HTR-8/SVneo (cell line): ENCODE measurements at regions not wholly inside any gene's neighbourhood (a gene's known extent, or its start where the extent isn't known, plus 50 kb on each side); places are given as distances from the start of the nearest gene placed in this dataset.

Source experiments
- DNase-seq: peaks from one replicate; pipeline ENCODE4 v3.0.0; 2011; ENCODE audit warnings: low spot score, mixed read lengths; ENCODE audit not compliant: insufficient read length
- FAIRE-seq: peaks from 2 replicates; lab custom pipeline; 2011; peaks lifted over from hg19 to GRCh38; lab: Jason Lieb, UNC

- no peak for FAIRE-seq
- DNase-seq = no peak
Observed at GRCh38 chr4:114161809-114162208, 182.4 kb upstream of the ARSJ start.

GRCh38 chr4:114163051-114163450 lies 183.6 kb upstream of the ARSJ start:
- no peak for FAIRE-seq
- DNase-seq = no peak

GRCh38 chr4:114173968-114174367 lies 194.5 kb upstream of the ARSJ start:
- DNase-seq (no peak), FAIRE-seq (no peak)

GRCh38 chr4:114177628-114178027 lies 198.2 kb upstream of the ARSJ start:
- no peak for FAIRE-seq
- DNase-seq = no peak

- FAIRE-seq = no peak
- no peak for DNase-seq
Observed at GRCh38 chr4:114178392-114178791, 198.9 kb upstream of the ARSJ start.

- DNase-seq = peak; percentile 31
- peak; percentile 62 for FAIRE-seq
Observed at GRCh38 chr4:114180481-114180880, 201.0 kb upstream of the ARSJ start.

- no peak for DNase-seq
- no peak for FAIRE-seq
Observed at GRCh38 chr4:114184901-114185300, 205.5 kb upstream of the ARSJ start.

GRCh38 chr4:114187592-114187991 lies 208.1 kb upstream of the ARSJ start:
- no peak for FAIRE-seq
- no peak for DNase-seq

GRCh38 chr4:114191496-114191895 lies 212.0 kb upstream of the ARSJ start:
- FAIRE-seq = no peak

GRCh38 chr4:114192854-114193253 lies 213.4 kb upstream of the ARSJ start:
- no peak for FAIRE-seq
- no peak for DNase-seq

More at GRCh38 chr4:114191496-114191895, 212.0 kb upstream of the ARSJ start:
- DNase-seq = no peak

GRCh38 chr4:114193624-114194399 lies 214.4 kb upstream of the ARSJ start:
- FAIRE-seq = no peak

GRCh38 chr4:114196606-114197005 lies 217.2 kb upstream of the ARSJ start:
- DNase-seq (no peak), FAIRE-seq (no peak)

More at GRCh38 chr4:114193624-114194399, 214.4 kb upstream of the ARSJ start:
- no peak for DNase-seq

GRCh38 chr4:114200026-114200425 lies 220.6 kb upstream of the ARSJ start:
- DNase-seq (no peak), FAIRE-seq (no peak)

GRCh38 chr4:114205261-114205660 lies 225.8 kb upstream of the ARSJ start:
- FAIRE-seq (no peak), DNase-seq (no peak)

GRCh38 chr4:114208574-114209151 lies 229.2 kb upstream of the ARSJ start:
- no peak for DNase-seq
- FAIRE-seq = peak; percentile 68

GRCh38 chr4:114209584-114209983 lies 230.1 kb upstream of the ARSJ start:
- DNase-seq (no peak), FAIRE-seq (no peak)

- DNase-seq = no peak
- FAIRE-seq = no peak
Observed at GRCh38 chr4:114211556-114211955, 232.1 kb upstream of the ARSJ start.

- FAIRE-seq = no peak
- no peak for DNase-seq
Observed at GRCh38 chr4:114217150-114217817, 237.8 kb upstream of the ARSJ start.

- FAIRE-seq = no peak
- DNase-seq = no peak
Observed at GRCh38 chr4:114223580-114223979, 244.1 kb upstream of the ARSJ start.

GRCh38 chr4:114225436-114225835 lies 246.0 kb upstream of the ARSJ start:
- FAIRE-seq (no peak), DNase-seq (no peak)

- no peak for DNase-seq
- no peak for FAIRE-seq
Observed at GRCh38 chr4:114226179-114226578, 246.7 kb upstream of the ARSJ start.
